NCI-H460 (cell line): ENCODE measurements at regions not wholly inside any gene's neighbourhood (a gene's known extent, or its start where the extent isn't known, plus 50 kb on each side); places are given as distances from the start of the nearest gene placed in this dataset.

Experiments used
- DNase-seq: peaks from one replicate; pipeline ENCODE4 v3.0.0-alpha.2; 2016; ENCODE audit warnings: low read depth; ENCODE audit errors: extremely low read depth

DNA sequence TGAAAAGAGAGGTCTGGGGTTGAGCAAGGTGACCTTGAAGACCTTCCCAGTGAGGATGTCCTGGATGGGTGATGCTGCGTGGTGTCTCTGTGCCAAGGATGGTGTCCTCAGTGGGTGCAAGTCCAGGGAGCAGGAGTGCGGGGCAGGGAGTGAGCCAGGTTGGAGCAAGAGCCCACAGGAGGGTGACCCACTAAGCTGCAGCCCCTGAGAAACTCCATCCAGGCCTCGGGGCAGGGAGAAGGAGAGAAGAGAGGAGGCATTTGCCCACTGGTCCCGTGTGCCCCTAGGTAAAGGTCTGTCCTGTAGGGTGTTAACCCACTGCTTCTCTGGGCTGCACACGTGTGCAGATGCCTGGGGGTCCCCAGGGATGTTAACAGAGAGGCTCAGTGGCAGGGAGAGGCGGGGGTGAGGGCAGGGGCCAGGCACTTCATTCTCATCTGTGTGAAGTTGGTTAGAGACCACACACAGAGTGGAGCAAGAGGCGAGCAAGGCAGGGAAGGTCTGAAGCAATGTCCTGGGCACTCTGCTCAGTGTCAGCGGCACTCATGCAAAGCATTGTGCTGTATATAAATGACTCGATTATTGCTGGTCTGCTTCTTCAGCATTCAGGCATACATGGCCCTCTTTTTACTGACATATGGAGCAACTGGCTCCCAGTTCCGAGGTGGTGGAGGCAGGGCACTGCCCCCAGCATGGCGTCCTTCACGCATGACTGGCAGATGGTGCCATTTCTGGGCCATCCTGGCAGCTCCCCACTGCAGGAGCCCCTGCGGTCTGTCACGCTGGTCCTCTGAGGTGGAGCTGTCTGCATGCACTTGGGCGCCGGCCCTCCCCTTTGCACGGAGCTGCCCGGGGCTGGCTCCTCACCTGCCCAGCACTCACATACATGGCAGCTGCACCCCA lies 117.2 kb upstream of the HS6ST1 start:
- no peak for DNase-seq

DNA sequence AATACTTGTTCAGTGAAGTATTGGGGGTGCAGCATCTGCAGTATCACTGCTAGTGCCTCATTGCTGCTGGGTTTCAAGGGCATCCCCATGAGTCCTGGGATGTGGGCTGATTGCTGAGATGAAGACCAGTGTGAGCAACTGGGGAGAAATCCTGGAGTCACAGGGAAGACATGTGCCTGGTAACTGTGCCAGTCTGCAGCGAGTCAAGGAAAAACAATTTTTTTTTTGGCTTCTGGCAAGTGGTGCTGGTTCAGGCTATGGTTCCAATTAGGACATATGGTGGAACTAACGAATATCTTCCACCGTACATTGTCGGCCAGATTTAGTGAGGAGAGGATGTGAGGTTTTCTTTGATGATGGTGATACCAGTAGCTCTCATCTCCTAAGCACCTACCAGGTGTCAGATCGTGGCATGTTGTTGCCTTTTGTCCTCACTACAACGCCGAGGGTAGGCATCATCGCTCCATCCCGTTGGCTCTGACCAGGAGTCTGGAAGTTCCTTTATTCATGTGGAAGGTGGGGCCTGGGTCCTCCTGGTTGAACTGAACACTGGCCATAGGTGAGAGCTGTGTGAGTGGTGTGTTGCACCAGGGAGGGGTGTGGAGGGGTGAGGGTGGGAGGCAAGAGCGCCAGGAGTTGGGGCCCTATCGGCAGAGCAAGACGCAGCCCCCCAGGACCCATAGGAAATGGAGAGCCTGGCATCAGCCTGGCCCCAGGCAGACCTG lies 118.0 kb upstream of the HS6ST1 start:
- no peak for DNase-seq

DNA sequence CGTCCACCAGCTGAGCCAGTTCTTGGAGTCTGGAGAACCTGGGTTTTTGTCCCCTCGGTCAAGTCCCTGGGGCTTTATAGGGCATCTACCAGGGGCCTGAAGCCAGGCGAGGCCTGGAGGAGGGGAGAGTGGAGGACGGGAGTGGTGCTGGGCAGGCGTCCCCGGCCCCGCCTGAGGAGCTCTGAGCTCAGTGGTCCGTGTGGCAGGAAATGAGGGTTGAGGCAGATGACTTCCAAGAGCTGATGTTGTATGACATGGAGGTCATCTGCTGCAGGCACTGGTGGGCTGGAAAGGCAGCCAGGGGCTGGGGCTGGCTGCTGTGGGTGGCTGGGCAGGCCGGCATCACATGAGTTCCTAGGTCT lies 118.5 kb upstream of the HS6ST1 start:
- DNase-seq = no peak

DNA sequence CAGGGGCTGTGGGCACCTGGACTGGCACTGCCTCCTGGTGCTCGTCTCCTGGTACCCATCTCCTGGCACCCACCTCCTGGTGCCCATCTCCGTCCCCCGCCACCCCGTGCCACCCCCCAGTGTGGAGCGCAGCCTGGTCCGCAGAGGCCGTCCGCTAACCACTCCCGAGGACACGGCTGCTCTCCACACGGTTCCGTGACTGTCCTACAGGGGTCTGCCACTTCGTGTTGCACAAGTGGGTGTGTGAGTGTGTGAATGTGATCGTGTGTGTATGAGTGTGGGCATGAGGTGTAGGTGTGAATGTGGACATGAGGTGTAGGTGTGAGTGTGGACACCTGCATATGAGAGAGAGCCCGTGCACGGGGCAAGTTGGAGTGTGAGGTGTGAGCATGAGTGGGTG lies 119.4 kb upstream of the HS6ST1 start:
- no peak for DNase-seq

DNA sequence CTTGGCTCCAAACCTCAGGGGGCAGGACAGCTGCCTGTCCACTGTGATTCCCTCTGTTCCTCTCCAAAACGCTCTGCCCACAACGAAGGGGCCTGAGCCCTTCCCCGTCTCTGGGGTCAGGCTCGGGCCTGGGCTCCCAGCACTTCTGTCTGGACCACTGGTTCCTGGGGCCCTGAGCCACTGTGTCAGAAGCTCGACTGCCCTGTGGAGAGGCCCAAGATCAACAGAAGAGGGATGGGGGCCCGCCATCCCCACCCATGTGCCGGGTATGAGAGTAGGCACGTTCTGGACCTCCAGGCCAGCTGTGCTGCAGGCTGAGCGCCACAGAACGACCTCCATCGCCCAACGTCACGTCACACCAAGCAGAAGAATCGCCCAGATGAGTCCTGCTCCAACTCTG lies 119.9 kb upstream of the HS6ST1 start:
- no peak for DNase-seq

DNA sequence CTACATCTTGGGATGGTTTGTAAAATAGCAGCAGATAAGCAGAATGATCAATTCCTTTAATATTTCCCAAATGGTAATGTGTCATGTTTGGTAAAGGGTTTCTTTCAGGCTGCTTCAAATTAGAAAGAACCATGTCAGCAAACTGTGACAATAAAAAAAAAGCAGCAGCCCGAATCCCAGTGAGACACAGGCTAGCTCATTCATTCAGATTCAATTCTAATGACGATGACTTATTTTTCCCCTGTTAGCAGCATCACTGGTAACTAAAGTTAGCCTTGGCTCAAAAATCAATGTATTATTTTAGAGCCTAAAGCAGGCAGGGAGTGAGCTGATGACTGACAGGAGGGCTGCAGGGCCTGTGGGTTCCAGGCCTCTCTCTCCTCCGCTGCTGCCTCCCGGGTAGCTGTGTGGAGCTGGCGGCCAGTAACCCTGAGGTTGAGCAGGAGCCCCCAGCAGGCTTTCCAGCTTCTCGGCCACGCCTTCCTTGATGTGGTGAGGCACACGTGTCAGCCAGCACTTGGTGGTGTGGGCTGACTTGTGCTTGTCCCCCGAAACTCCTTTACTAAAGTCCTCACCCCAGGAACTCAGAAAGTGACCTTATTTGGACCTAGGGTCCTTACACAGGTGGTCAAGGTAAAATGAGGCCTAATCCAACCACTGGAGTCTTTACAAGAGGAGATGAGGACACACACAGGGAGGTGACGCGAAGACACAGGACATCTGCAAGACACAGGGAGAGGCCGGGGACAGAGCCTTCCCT lies 120.5 kb upstream of the HS6ST1 start:
- no peak for DNase-seq

DNA sequence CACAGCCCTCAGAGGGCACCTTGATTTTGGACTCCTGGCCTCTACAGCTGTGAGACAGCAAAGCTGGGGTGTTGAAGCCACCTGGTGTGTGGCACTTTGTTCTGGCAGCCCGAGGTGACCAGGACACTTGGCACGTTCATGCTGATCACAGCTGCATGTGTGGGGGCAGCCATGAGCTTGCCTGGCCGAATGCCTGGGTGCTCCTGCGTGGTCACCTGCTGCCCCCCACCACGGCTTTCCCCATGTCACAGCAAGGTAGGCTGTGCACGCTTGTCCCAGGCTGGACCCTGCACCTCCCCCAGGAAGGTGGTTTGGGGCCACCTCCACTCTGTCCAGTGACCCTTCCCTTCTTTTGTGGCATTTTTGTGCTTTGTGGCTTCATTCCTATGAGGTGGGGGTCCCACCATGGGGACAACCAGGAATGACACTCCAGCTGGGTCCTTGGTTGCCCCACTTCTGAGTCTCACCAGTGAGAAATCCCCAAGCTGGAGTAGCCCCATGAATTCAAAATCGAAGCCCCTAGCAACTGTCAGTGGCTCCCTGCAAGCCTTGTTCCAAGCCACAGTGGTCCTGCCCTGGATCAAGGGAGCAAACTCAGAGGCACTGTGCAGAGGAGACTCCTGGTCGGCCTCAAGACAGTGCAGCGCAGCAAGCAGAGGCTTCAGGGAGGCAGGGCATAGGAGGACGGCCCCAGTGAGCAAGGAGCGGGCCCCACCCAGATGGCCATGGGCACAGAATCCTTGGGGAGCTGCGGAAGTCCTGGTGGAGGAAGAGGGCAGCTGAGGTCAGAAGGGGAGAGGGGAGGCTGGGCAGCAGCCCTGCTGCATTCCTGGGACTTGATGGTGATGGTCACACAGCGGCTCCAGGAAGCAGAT lies 121.4 kb upstream of the HS6ST1 start:
- DNase-seq = no peak

DNA sequence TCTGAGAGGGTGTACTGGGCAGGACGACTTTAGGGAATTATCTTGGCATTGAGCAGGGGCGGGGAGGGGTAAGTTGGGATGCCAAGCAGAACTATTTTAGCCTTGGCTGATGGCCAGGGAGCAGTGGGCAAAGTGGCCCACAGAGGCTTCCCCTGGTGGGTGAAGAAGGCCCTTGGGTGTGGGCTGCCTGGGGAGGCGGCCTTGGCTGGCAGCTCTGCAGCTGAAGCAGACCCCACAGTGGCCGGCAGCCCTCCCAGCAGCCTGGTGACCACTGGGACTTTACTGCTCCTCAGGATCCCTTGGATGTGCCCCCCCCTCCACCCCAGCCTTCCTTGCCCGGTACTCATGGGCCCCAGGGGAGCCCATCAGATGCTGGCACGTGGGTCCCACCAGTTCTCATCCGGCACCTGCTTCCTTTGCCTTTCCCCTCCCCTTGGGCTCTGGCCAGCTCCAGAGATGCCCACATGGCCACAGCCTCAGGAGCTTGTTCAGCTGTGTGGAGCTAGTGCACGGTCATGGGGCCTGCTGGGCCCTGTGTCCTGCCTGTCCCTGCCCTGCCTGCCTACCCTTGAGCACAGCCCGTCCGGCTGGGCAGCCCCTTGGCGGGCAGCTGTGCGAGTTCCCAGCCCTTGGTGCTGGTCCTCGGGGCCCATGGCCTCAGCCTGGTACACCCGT lies 122.1 kb upstream of the HS6ST1 start:
- DNase-seq = no peak

DNA sequence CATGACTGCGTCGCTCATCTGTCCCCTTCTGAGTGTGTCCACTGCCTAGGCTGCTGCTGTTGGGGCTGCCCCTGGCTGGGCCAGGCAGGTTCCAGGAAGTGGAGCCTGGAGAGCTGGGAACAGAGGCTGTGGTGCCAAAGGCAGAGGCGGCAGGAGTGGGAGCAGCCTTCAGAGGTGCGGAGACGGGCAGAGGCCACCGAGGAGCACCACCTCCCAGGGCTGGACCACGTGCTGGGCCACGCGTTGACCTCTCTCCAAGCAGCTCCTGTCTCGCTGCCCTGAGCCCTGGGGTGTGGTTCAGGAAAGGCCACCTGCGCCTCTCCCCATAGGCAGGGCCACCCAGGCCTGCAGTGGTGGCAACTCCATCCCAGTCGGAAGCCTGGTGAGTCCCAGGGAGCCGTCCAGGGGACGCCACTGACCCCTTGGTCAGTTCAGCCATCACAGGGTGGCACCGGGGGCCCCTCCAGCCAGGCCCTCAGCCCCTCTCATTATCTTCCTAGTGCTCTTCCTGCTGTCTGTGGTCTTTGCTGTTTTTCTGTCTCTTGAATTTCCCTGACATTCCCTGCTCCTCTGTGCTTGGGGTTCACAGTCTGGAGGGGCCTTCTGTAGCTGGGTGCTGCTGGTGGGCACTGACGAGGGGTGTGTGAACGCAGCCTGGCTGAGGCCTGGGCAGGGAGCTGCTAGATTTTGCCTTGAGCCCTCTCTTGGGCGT lies 122.8 kb upstream of the HS6ST1 start:
- no peak for DNase-seq

DNA sequence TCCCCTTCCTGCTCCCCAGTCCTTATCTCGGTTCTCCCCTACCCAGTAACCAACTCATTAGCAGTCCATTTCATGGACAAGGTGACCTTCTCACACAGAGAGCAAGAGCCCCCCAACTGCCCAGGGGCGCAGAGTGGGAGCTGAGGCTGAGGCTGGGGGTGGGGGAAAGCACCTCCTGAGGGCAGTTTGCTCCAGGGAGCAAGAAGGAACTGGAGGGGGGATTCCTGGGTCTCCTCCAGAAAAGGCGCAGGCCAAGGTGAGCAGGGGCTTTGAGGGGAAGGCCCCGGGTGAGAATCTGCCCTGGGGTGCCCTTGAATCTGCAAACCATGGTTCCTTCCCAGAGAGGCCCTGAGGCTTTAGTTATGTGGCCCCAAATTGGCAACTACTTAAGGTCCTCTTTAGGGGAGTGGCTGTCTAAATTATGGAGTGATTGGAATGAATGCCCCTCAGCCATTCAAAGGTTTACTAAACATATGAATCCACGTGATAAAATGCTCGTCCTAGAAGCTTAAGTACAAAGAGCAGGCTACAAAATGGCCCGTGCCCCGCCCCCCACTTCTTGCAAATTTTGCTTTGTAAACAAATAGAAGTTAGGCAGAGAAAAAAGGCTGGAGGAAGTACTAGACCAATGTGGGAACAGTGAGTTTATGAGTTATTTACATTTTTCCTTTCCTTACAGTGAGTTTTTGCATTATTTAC lies 123.5 kb upstream of the HS6ST1 start:
- DNase-seq = no peak

DNA sequence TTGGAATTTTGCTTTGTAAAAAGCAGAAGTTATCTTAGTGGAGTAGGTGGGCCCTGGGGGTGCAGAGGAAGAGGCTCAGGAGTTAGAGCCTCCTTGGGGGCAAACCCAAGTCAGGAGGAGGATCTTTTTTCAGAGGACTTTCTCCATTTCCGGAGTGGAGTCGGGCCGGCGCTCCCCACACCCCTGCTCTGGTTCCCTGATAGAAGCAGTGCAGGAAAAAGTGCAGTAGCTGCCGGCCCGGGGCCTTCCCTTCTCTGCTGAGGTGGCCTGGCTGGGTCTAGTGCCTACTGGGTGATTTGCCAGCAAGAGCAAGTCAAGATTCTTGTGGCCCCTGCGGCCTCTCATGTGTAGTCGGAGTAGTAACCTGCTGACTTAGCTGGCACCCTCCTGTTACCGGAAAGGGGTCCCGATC lies 124.2 kb upstream of the HS6ST1 start:
- DNase-seq = no peak

DNA sequence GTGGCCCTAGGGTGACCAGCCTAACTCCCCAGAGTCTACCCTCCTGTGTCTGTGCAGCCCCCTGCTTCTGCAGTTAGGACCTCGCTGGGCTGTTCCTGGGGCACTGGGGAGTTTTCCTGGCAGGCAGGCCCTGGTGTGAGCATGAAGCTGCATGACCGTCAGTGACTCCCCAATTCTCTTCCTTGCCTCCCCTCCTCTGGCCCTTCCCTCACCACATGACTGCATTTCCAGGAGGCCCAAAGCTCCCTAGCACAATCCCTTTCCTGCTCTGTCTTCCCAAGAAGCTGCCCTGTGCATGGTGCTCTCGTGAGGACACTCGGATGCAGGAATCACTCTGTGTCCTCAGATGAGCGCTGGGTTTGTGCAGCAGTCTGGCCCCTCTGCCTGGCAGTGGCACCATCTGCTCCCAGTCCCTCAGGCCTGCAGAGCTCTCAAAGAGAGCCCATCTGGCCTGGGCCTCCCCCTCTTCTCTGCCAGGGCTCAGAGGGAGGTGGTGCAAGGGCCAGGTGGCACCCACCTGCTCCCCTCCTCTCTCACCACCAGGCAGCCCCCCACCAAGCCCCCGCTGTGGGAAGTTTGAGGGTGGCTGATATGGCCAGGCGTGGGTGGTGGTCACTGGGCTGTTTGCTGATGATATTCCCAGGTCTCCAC lies 125.6 kb upstream of the HS6ST1 start:
- no peak for DNase-seq

DNA sequence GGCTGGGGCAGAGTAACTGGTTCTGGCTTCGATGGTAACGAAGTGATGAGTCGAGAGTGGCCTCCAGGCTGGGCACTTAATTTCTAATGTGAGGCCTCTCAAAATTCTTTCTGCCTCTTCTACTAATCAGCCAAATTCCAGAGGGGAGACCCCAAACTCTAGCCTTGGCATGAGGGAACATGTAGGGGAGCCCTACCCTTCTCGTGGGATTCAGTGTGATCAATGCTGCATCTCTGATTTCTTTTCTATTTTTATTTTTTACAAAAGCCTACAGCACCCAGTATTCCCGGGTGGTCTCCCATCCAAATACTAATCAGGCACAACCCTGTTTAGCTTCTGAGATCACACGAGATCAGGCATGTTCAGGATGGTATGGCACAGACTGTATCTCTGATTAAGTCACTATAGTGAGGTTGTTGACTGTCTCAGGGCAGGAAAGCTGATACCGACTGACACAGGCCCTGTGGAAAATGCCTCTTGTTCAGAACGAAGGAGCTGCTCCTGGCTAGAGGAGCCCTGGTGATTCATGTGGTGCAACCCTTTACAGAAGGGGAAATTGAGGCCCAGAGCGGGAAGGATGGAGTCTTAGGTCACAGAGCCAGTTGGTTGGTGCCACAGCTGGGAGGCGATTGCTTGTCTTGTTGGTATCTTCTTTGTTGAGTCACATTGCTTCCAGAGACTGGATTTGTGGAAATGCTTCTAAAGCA lies 126.3 kb upstream of the HS6ST1 start:
- DNase-seq = no peak

DNA sequence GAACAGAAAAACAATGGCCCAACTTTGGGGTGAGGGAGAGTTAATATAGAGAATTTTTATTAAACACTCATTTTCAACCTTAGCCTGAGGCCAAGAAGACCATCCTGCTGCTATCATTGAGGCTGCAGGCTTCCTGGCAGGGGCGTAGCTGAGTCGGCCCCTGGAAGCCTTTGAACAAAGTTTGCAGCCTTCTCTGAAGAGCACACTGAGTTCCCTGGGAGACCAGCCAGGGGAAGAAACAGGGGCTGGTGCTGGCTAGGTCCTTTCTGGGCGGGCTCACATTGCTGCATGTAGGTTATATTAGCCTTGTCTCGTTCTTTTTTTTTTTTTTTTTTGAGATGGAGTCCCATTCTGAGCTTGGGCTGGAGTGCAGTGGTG lies 126.8 kb upstream of the HS6ST1 start:
- no peak for DNase-seq

DNA sequence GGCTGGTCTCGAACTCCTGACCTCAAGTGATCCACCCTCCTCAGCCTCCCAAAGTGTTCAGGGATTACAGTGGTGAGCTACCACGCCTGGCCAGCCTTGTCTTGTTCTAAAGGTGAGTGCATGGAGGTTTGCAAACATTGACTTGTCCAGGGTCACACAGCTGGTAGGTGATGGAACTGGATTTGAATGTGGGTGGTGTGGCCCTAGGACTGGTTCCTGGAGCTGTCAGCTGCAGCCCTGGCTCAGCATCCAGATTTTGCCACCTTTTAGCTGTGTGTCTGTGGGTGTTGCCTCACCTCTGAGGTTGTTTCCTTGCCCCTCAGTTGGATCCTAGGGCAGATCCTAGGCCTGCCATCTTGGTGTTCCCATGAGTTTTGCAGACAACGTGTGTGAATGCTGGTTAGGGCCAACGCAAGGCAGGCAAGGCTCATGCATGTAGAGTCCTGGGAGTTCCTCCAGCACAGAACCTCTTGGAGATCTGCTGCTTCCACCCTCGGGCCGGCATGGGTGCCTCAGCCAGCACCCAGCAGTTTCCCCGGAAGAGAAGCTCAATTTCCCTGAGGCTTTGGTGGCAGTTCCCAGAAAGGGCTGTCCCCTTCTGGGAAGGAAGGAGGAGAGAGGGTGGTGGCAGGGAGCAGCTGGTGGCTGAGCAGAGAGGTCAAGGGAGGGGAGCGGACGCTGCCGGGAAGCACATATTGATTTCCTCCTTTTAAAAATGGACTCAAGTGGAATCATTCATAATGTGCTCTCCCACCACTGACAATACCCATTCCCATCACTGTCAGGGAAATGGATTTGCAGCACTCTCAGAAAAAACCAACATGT lies 127.6 kb upstream of the HS6ST1 start:
- DNase-seq = no peak

DNA sequence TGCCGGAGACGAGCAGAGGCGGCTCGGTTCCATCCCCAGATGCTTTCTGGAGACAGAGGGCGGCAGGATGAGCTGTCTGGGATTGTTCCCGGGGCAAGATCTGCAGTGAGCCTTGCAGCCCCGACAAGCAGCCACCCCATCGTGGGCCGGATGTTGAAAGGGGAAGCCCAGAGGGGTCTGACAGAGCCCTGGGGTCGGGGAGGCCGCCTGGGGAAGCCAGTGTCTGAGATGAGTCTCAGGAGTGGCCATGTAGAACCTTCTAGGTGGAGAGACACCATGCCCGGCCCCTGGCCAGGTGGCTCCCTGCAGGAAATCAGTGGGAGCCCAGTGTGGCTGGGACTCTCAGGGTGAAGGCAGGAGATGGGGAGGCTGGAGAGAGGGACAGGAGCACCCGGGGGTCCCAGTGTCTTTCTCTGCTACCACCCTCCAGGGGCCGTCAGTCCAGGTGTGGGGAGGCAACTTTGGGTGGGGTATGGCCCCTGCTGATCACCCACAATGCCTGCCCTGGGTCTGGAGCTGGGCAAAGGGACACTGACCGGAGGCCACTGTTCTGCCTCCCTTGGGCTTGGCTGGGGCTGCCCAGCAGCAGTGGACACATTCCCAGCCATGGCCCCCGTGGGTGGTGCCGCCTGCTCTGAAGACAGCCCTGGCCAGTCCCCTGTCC lies 128.3 kb upstream of the HS6ST1 start:
- no peak for DNase-seq
